GM19035 (cell line): ENCODE measurements at regions not wholly inside any gene's neighbourhood (a gene's known extent, or its start where the extent isn't known, plus 50 kb on each side); places are given as distances from the start of the nearest gene placed in this dataset.

Experiments
- ATAC-seq: cut with Tn5 transposase; IDR thresholded peaks from one replicate; pipeline ENCODE4 v1.9.1; 2021; ENCODE audit not compliant: unreplicated experiment

DNA sequence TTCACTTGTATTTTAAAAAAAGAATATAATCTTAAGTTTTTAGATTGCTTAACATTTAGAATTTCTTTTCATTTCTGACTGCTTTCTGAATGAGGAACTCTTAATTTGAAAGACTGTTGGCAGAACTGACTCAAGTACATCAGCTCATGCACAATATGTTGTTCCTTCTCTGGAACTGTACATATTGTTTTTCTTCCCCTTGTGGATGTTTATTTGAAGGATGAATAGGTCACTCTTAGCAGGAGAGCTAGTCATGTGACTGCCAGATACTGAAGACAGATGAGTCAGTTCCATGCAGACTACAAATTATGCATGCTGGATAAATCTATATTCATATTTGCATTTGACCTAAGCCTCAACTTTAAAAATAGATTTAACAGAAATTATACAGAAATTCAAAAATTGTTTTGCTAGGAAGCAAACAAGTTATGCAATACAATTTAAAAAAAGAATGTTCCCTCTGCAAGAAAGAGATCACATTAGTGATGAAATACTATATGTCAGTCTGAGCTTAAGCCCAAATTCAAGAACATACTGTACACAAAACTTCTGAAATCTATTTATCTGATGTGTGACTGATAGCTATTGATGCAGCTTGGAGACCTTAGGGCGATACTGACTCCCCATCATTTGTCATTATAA is 1274.9 kb upstream of the GJE1 start:
- no peak for ATAC-seq

GRCh38 chr6:140855520-140855919 is 1277.2 kb upstream of the GJE1 start:
- ATAC-seq: no peak

DNA sequence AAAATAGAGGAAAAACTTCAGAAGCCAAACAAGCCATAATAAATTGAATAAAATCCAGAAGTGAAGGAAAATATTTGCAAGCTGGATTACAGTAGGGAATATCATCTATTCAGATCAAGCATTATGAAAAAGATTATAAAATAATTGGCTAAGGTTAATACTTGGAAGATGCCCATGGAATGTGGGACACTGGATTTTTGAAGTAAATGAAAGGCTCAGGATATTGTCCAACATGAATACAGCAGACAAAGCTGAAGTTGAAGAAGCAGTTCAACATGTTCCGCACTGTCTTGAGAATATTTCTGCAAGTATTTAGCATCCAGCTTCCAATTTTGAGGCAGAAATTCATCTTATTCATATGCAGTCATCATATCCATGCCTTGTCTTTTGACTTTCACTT is 1278.4 kb upstream of the GJE1 start:
- no peak for ATAC-seq

DNA sequence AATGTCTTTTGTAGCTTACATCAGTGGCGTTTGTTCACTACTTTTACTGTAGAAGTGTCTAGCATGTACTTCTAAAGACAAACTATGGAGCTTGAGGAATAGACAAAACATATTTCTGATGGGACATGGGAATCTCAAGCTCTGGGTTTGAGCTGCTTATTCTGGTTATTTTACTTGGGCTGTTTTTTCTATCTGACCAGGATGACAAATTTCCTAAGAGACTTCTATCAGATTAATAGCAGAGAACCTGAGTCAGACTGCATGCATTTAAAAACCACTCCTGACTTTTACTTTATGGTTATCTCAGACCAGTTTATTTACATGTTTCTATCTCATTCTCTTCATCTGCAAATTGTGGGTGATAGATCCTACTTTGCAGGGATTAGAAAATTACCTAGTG is 1282.3 kb upstream of the GJE1 start:
- ATAC-seq: no peak

DNA sequence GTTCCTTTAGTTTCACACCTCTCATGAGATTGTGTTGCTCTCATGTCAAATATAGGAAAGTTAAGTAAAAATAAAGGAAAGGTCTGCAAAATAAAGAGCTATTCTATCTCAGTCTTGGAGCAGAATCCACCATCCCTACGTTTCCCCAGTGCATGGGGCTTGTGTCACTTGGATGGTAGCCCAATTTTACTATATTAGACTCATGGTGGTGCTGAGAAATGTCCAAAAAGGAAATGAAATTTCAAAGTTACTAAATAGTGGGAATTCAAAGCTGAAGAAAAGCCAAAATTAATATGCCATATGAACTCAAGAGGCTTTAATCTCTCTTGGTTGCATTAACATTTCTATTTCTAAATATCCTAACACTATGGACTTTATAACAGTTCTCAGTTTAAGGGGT is 1283.3 kb upstream of the GJE1 start:
- no peak for ATAC-seq

- no peak for ATAC-seq
Observed at GRCh38 chr6:140847262-140847645, 1285.5 kb upstream of the GJE1 start.

DNA sequence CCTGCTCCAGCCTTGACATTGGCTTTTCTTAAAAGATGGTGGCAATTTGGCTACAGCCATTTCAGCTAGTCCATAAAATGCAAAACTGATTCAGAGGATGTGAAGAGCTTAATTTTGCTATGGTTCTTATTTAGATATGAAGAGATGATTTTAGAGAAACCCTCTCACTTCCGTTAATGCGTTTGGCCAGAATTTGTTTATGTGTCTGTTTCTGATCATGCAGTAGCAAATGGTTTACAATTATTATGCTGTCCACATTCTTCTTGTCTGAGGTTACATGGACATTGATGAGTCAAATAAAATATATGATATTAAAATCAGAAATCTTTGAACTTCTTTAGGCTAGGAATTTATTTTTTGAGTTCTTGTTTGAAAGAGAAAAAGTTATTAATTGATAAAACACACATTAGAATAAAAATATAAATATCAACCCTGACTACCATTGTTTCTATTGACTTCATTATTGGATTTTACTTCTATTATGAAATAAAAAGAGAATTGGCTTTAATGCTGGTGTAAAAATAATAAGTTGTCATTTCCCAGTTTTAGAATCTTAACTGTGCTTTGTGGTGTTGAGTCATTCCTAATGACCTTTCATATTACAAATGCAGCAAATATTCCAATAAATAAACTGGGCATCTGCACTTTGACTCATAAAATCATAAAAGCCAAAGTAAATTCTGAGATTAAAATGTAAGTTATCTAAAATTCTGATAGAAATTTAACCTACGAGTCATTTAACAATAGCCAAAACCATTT is 1286.0 kb upstream of the GJE1 start:
- ATAC-seq: no peak

DNA sequence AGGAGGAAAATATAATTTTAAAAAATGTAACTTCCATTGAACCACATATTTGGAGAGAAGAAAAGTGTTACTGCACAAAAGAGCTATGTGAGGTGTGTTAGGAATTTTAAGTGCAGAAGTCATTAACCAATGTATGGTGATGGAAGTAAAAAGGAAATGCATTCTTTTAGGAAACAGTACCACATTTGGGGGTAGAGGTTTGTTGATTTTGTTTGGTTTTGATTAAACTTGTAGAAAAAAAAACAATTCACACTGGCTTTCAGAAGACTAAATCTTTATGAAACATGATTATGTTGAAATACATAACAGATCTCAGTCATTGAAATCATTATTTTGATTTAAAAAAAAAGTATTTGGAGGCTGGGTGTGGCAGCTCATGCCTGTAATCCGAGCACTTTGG is 1287.0 kb upstream of the GJE1 start:
- ATAC-seq: no peak

DNA sequence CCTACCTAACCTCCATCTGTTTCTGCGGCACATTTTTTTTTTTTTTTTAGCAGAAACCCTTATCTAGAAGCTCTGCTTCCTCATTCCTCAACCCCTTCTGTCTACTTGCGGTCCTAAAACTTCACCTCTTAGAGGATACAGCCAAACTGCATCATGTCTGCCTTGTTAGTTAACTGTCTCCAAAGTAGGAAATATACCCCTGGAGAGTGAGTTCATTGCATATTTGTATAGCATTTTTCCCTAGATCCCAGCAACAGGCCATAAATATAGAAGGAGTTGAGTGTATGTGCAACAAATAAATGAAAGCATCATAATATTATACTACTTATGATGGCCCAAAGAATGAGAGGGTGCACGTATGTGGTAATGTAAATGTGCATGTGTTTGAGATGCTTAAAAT is 1288.6 kb upstream of the GJE1 start:
- ATAC-seq: no peak

- no peak for ATAC-seq
Observed at GRCh38 chr6:140833408-140833807, 1299.3 kb upstream of the GJE1 start.

DNA sequence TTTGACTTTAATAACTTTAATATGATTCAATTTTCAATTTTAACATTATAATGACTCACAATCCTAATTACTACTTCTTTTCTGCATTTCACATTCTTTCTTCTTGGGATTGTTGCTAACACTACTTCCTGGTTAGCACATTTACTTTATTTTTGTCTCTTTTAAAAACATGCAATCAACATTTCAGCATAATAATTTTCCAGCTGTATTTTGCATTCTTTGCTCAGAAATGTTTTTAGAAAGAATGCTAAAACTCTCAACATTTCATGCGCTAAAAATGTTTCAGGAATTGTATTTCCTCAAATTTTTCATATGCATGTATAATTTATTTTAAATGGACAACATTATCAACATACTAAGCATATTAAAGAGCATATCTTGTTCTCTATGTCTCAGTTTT is 1302.1 kb upstream of the GJE1 start:
- ATAC-seq: no peak

DNA sequence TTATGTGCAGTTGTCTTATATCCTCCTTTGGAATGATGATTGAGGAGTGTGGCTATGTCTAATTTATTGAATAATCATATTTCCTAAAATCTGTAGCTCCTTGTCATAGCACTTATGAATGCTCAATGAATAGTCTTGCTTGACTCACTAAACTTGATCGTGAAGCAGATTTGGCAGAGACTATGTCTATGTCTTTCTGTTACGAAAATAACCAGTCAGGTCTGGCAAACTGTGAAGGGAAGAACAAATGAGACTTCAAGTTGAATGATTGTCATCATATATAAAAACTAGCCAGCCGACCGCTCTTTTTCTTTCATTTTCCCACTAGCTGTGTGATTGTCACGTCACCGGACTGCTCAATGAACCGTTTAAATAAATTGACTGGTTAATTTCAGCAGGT is 1303.9 kb upstream of the GJE1 start:
- no peak for ATAC-seq

DNA sequence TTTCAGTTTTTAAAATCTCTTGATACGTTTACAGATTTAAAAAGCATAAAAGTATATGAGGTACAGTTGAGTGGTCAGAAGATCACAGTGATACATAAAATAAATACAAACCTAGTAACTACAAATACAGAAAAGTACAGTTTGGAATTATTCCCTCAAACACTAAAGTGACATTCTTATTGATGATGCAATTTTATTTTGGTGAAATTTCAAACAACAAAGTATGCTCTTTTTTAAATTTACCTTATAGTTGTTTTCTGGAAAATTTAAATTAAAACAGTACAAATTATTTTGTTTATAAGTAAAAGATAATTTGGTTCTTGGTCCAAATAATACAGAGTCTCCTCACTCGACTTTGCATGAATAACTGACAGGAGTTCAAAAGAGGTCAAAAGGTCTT is 1305.1 kb upstream of the GJE1 start:
- no peak for ATAC-seq

DNA sequence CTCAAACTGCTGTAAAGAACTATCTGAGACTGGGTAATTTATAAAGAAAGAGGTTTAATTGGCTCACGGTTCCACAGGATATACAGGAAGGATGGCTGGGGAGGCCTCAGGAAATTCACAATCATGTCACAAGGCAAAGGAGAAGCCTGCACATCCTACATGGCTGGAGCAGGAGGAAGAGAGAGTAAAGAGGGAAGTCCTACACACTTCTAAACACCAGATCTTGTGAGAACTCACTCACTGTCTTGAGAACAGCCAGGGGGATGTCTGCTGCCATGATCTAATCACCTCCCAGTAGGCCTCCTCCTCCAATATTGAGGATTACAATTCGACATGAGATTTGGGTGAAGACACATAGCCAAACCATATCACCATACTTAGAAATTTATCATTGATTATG is 1307.0 kb upstream of the GJE1 start:
- ATAC-seq: no peak

- no peak for ATAC-seq
Observed at GRCh38 chr6:140824595-140824994, 1308.1 kb upstream of the GJE1 start.

- ATAC-seq: no peak
Observed at GRCh38 chr6:140821196-140821595, 1311.5 kb upstream of the GJE1 start.

DNA sequence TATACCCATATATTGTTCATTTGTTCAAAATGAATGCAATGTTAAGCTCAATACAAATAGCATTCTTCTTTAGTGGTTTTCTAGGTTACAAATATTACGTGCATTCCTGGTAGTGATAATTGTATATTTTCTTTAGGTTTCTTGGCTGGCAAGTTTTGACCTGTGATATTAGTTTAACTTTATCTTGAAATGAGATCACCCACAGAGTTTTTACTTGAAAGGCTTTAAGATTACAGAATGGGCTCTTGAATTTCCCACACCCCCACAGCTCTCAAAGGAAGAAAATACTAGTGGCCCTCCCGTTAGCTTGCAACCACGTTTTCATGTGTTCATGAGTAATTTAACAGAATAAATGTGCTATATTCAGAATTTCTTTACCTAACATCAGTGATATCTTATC is 1315.5 kb upstream of the GJE1 start:
- no peak for ATAC-seq

GRCh38 chr6:140816681-140817080 is 1316.0 kb upstream of the GJE1 start:
- ATAC-seq: no peak

DNA sequence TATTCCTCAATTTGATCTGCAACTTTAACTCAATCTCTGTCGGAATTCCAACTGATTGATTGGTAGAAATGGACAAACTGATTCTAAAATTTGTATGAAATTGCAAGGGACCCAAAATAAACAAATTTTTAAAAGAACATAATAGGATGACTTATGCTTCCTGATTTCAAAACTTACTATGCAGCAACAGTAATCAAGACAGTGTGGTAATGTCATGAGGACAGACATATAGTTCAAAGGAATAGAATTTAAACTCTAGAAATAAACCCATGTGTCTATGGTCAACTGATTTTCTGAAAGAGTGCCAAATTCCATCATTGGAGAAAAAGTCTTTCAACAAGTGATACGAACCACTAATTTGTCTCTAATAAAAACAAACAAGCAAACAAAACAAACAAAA is 1320.1 kb upstream of the GJE1 start:
- ATAC-seq: no peak

DNA sequence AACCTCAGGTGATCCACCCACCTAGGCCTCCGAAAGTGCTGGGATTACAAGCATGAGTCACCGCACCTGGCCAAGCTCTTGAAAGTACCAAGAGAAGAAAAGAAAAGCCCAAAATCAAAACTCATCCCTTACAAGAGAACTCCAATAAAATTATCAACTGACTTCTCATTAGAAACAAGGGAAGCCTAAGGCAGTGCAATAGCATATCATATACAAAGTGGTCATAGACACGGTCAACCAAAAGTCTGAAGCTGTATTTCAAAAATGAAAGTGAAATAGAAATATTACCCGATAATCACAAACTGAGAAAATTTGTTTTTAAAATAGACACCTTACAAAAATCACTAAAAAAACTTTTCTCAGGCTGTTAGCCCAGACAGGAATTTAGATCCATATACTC is 1321.1 kb upstream of the GJE1 start:
- no peak for ATAC-seq

- peak; percentile 90 for ATAC-seq
Observed at GRCh38 chr6:140809694-140810101, 1323.0 kb upstream of the GJE1 start.

- no peak for ATAC-seq
Observed at GRCh38 chr6:140806431-140806830, 1326.3 kb upstream of the GJE1 start.

GRCh38 chr6:140794544-140794943 is 1338.2 kb upstream of the GJE1 start:
- ATAC-seq: no peak
